ENCODE measurements at regions not wholly inside any gene's neighbourhood (a gene's known extent, or its start where the extent isn't known, plus 50 kb on each side); places are given as distances from the start of the nearest gene placed in this dataset.

DNA sequence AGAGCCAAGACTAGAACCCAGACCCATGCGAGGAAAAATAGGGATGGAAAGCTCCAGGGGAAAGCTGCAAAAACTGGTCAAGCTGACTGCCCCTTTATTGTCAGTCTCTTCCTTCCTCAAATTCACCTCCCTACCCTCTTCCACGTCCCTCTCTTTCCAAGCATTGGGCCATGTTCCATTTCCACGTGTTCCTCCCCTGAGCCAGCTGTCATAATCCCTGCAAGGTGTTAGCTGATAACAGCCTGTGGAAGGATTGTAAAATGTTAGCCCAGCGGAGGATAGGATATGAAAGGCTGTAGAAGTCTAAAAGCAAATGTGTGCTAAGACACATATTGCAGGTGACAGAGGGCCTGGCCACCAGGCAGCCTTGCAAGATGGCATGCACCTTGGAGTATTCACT lies 88.0 kb upstream of the MAX start:
- Histone ChIP-seq H4K8ac (ENCODE audit: low read depth in 2 of 2, low read length in 2 of 2) (no peak overlapping the region), H3K9me1 (ENCODE audit: insufficient read depth, low read length) (no peaks in the 10 kb centered on the region), H3K79me1 (ENCODE audit: low read depth in 1 of 2, low read length in 2 of 2) (no peaks in the 10 kb centered on the region), H3K23ac (ENCODE audit: low read depth, low read length) (no peak overlapping the region), H3K56ac (ENCODE audit: extremely low read depth, insufficient read depth, low read length) (no peak overlapping the region), H4K5ac (ENCODE audit: low read depth, low read length) (no peak overlapping the region), H3K36me3 (ENCODE audit: control insufficient read depth, insufficient read depth, low read length) (no peaks in the 10 kb centered on the region), H4K91ac (ENCODE audit: insufficient read depth, low read depth, low read length) (no peak overlapping the region), H4K20me1 (ENCODE audit: insufficient read depth, low read length) (no peaks in the 10 kb centered on the region), H3K27ac (ENCODE audit: insufficient read depth, low read length) (no peak overlapping the region), H3K9ac (ENCODE audit: low read depth, low read length) (no peak overlapping the region), H3K4me2 (ENCODE audit: low read depth, low read length) (no peak overlapping the region), H3K4me1 (ENCODE audit: control insufficient read depth, insufficient read depth, low read length) (no peaks in the 10 kb centered on the region), H2BK20ac (ENCODE audit: low read depth, low read length) (no peak overlapping the region), H3K4me3 (ENCODE audit: insufficient read depth, low read depth, low read length) (no peak overlapping the region), H3K4ac (ENCODE audit: low read depth, low read length) (no peak overlapping the region), H3K14ac (replicated peaks; ENCODE audit: low read depth, low read length) (no peak overlapping the region), H3K9me3 (ENCODE audit: control insufficient read depth, insufficient read depth, low read length) (no peaks in the 10 kb centered on the region), H2AK9ac (replicated peaks; ENCODE audit: low read depth, low read length, poor library complexity) (no peak overlapping the region), H2BK120ac (ENCODE audit: low read depth, low read length) (no peak overlapping the region), H3K27me3 (ENCODE audit: control insufficient read depth, insufficient read depth, low read length) (peaks cover 20% of the 10 kb centered on the region), H2BK5ac (ENCODE audit: low read depth, low read length, poor library complexity, severe bottlenecking) (no peak overlapping the region), H2AFZ (replicated peaks; ENCODE audit: low read length, poor library complexity) (no peak overlapping the region), H2AK5ac (ENCODE audit: low read depth, low read length) (no peak overlapping the region), H3K18ac (ENCODE audit: low read depth, low read length) (no peak overlapping the region), H2BK15ac (ENCODE audit: low read depth, low read length) (no peak overlapping the region)
- DNase-seq: no peak
- POLR2A ChIA-PET (ENCODE audit: unreplicated experiment): interaction anchor here (0.6 kb wide), 1 partner anchor 19 kb away, joined by 4 read pairs; no protein-coding TSS in a partner anchor
- CTCF ChIA-PET: interaction anchor here (0.6 kb wide), 1 partner anchor 25 kb away, joined by 3 read pairs; no protein-coding TSS in a partner anchor
- ATAC-seq (ENCODE audit: low read depth): no peak
- in situ Hi-C loops (cut with MboI; ENCODE audit: low sequenced_read_pairs): no loop called here
- WGBS, 2 experiments (ENCODE audit: extremely low coverage in 2 of 2, insufficient read length in 1 of 2): no CpG with 5 or more reads among the region's 4 CpGs
- intact Hi-C loops (cut with micrococcal nuclease): no loop called here
- BruUV-seq (replicated peaks): no TSS peak
- TF ChIP-seq POLR2A (IDR thresholded peaks at IDR 0.05; ENCODE audit: low read depth, low read length) (no peak), RAD21 (IDR thresholded peaks at IDR 0.05; ENCODE audit: low read length) (no peak), NFE2L2 (IDR thresholded peaks at IDR 0.05; ENCODE audit: low read depth, low read length) (no peak), MXI1 (IDR thresholded peaks at IDR 0.05; ENCODE audit: borderline replicate concordance, low read depth, low read length) (no peak), MAFK (IDR thresholded peaks at IDR 0.05; ENCODE audit: low read depth, low read length) (no peak)
- dilution Hi-C loops (cut with HindIII; ENCODE audit: low sequenced_read_pairs, unreplicated experiment): no loop called here

Data from IMR-90 (cell line).